ENCODE measurements at regions not wholly inside any gene's neighbourhood (a gene's known extent, or its start where the extent isn't known, plus 50 kb on each side); places are given as distances from the start of the nearest gene placed in this dataset.

DNA sequence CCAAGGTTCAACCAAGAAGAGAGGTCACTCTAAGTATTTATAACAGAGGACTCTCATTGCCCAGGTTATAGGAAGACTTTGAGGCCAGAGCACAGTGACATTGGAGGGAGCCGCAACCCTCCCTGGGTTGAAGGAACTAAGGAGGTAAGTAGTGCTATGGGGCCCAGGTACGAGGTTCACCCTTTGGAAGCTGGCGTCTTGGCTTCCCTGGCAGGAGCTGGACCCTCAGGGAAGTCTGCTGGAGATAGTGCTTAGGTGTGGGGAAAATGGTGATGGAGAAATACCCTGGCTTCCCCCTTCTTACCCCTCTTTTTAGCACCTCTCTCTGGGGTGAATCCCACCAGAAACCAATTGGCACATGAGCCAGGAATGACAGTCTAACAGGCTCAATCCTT is 317.9 kb upstream of the ZNF32 start:
- TF ChIP-seq, protein P1, sequence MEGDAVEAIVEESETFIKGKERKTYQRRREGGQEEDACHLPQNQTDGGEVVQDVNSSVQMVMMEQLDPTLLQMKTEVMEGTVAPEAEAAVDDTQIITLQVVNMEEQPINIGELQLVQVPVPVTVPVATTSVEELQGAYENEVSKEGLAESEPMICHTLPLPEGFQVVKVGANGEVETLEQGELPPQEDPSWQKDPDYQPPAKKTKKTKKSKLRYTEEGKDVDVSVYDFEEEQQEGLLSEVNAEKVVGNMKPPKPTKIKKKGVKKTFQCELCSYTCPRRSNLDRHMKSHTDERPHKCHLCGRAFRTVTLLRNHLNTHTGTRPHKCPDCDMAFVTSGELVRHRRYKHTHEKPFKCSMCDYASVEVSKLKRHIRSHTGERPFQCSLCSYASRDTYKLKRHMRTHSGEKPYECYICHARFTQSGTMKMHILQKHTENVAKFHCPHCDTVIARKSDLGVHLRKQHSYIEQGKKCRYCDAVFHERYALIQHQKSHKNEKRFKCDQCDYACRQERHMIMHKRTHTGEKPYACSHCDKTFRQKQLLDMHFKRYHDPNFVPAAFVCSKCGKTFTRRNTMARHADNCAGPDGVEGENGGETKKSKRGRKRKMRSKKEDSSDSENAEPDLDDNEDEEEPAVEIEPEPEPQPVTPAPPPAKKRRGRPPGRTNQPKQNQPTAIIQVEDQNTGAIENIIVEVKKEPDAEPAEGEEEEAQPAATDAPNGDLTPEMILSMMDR (IDR thresholded peaks at IDR 0.05; ENCODE audit: insufficient read depth, low read length, poor library complexity, severe bottlenecking): no peak

DNA sequence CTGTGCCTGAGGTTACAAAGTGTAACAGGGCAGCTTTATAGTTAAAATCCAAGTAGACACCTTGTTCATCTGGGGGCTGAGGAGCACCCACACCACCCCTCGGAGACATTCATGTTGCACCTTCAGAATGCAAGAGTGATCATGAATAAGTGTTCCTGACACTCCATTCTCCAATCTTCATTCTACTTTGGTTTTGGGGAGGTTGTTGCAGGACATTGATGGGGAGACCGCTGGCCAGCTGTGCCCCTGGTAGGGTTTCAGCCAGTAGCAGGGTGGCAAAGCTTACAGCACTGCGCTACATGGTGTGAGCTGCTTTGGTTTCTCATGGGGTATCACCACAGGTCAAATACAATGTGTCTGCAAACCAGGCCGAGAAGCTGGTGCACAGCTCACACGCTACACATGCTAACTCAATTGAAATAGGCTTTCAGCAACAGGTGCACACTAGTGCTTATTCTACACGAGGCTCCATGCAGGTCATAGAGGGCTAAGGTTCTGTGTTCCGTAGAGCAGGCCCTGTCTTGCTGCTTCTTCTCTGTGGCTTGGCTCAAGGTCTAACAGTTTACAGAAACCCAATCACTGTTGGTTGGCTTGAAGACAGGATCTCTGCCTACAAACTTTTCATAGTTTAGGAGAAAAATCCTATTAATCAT is 317.4 kb upstream of the ZNF32 start:
- no peaks in the 10 kb centered on the region for H3K36me3 ChIP-seq (ENCODE audit: control insufficient read depth, insufficient read depth, low read length)
- H3K27me3 ChIP-seq (ENCODE audit: control insufficient read depth, insufficient read depth, low read length): no peaks in the 10 kb centered on the region
- TF ChIP-seq, protein P1 (IDR thresholded peaks at IDR 0.05; ENCODE audit: insufficient read depth, low read length, poor library complexity, severe bottlenecking): no peak
- no peak overlapping the region for H3K4me3 ChIP-seq (ENCODE audit: low read depth, low read length)
- no peak for DNase-seq (ENCODE audit: low read depth)

More for the DNA sequence above, 317.9 kb upstream of the ZNF32 start:
- H3K4me3 ChIP-seq (ENCODE audit: low read depth, low read length): no peak overlapping the region
- no peaks in the 10 kb centered on the region for H3K27me3 ChIP-seq (ENCODE audit: control insufficient read depth, insufficient read depth, low read length)
- DNase-seq (ENCODE audit: low read depth): no peak
- no peaks in the 10 kb centered on the region for H3K36me3 ChIP-seq (ENCODE audit: control insufficient read depth, insufficient read depth, low read length)

DNA sequence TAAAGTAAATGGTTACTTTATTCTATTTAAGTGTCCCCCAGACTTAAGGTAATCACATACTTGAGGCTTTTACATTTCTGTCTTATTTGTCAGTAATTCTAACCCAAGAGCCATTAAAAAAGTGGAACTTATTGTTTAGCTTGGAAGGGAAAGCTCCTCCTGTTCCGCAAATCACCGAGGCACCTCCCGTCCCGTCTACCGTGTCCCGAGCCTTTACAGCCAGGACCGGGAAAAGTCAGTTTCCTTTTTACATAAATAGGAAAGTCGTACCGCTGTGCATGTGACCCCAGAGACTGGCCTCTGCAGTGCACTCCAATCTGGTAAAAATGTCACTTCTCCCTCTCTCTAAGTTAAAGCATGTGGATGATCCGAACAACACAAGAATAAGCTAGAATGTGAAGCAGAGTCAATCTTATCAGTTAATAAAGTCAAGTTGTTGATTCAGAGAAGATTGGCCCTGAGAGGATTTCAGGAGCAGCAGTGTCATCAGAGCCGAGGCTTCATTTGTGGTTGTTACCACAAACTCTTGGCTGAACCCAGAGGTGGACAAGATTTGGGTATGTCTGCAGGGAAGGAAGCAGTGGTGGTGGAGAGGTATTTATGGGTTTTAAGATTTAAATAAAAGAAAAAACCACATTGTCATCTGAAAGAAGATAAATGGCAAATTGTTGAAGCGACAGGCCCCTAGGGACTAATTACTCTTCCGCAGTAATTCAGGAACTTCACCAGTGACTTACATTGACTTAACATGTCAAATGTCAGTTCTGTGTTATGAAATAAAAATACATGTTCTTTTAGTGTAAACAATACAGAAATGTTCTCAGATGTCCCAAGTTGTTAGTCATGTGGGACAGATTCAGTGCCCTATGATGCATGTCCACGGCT is 316.6 kb upstream of the ZNF32 start:
- DNase-seq (ENCODE audit: low read depth): no peak
- H3K36me3 ChIP-seq (ENCODE audit: control insufficient read depth, insufficient read depth, low read length): no peaks in the 10 kb centered on the region
- TF ChIP-seq, protein P1 (IDR thresholded peaks at IDR 0.05; ENCODE audit: insufficient read depth, low read length, poor library complexity, severe bottlenecking): no peak
- no peaks in the 10 kb centered on the region for H3K27me3 ChIP-seq (ENCODE audit: control insufficient read depth, insufficient read depth, low read length)
- H3K4me3 ChIP-seq (ENCODE audit: low read depth, low read length): no peak overlapping the region

DNA sequence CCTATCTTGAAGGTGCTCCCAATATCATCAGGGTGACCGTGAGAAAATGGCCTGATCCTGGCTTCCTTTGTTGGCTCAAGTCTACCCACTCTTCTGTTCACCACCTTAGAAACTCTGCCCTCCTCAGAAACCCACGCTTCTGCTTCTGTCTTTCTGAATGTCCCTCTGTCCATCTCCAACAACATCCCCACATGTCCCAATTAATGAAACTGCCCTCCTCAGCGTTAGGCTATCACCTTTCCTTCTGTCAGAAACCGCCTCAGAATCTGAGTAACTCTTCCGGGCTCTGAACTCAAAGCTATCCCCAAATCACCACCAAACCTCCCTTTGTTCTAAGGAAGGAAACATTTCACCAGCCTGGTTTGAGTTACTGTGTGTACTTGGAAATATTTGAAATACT is 315.8 kb upstream of the ZNF32 start:
- TF ChIP-seq, protein P1 (IDR thresholded peaks at IDR 0.05; ENCODE audit: insufficient read depth, low read length, poor library complexity, severe bottlenecking): no peak

DNA sequence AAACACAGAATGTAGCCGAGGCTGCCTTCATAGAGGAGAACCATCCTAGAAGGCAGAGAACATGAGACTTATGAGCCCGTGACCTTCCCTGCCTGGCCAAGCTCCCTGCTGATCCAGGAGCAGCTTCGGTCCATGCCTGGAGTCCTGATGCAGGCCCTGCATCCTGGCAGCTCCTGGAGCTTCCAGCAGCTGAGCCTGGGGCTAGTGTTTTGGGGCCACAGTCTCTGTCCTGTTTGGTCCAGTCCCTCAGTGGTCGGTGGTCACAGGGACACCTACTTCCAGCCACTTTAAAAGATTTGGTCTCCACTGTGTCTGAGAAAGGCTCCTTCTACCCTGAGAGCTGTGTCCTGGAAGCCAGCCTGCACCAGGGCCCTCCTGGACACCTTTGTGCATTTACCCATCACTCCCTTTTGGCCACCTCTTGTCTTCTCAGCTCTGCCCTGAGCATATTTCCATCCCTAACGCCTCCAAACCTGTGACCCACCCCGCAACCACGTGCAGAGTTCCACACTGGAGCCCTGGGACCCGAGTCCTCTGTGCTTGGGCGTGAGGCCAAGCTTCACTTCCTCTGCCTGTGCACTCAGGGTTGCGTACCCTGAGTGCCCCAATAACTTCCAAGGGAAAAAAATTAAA is 315.2 kb upstream of the ZNF32 start:
- no peaks in the 10 kb centered on the region for H3K27me3 ChIP-seq (ENCODE audit: control insufficient read depth, insufficient read depth, low read length)

More for the DNA sequence above, 315.8 kb upstream of the ZNF32 start:
- no peak overlapping the region for H3K4me3 ChIP-seq (ENCODE audit: low read depth, low read length)
- no peaks in the 10 kb centered on the region for H3K27me3 ChIP-seq (ENCODE audit: control insufficient read depth, insufficient read depth, low read length)
- no peaks in the 10 kb centered on the region for H3K36me3 ChIP-seq (ENCODE audit: control insufficient read depth, insufficient read depth, low read length)
- no peak for DNase-seq (ENCODE audit: low read depth)

More for the DNA sequence above, 315.2 kb upstream of the ZNF32 start:
- TF ChIP-seq, protein P1 (IDR thresholded peaks at IDR 0.05; ENCODE audit: insufficient read depth, low read length, poor library complexity, severe bottlenecking): no peak
- no peak for DNase-seq (ENCODE audit: low read depth)
- Histone ChIP-seq H3K4me3 (ENCODE audit: low read depth, low read length) (no peak overlapping the region), H3K36me3 (ENCODE audit: control insufficient read depth, insufficient read depth, low read length) (no peaks in the 10 kb centered on the region)

Measured in kidney epithelial cell (primary cell).